Suprapubic skin (tissue), 4 donors: ENCODE measurements at regions not wholly inside any gene's neighbourhood (a gene's known extent, or its start where the extent isn't known, plus 50 kb on each side); places are given as distances from the start of the nearest gene placed in this dataset.

ENCODE experiments used
- DNase-seq, 2 donors: peaks; one replicate each; pipeline ENCODE4 v3.0.0-alpha.2; 2019; ENCODE audit warnings: low spot score in 2 of 2
- H3K27ac ChIP-seq: fragments of 200-600 bp; sonication (generic); one replicate; pipeline ENCODE4 v1.5.1; 2019
- H3K27me3 ChIP-seq: fragments of 200-600 bp; sonication (generic); one replicate; pipeline ENCODE4 v1.5.1; 2019
- H3K36me3 ChIP-seq: fragments of 200-600 bp; sonication (generic); one replicate; pipeline ENCODE4 v1.5.1; 2019
- H3K4me1 ChIP-seq: fragments of 200-600 bp; sonication (generic); one replicate; pipeline ENCODE4 v1.5.1; 2019
- H3K4me3 ChIP-seq: fragments of 200-600 bp; sonication (generic); one replicate; pipeline ENCODE4 v1.5.1; 2019; ENCODE audit warnings: mild to moderate bottlenecking
- H3K9me3 ChIP-seq: fragments of 200-600 bp; sonication (generic); one replicate; pipeline ENCODE4 v1.5.1; 2019
- EP300 ChIP-seq: sonication (generic); formaldehyde crosslinking; IDR thresholded peaks from one replicate; pipeline ENCODE4 v1.6.1; 2017; ENCODE audit warnings: antibody characterized with exemption
- POLR2A ChIP-seq, 2 donors: fragments of 450-650 bp; IDR thresholded peaks; one replicate each; pipeline ENCODE4 v1.6.1; 2017; ENCODE audit warnings: antibody characterized with exemption in 2 of 2, mild to moderate bottlenecking in 2 of 2, moderate library complexity in 2 of 2
- POLR2AphosphoS5 ChIP-seq, 3 donors: sonication (generic); formaldehyde crosslinking; IDR thresholded peaks; one replicate each; pipeline ENCODE4 v1.6.1; 2017; ENCODE audit warnings: antibody characterized with exemption in 3 of 3
- WGBS: methylation state at CpG from one replicate; pipeline ENCODE4 v1.1.5; 2018; 5-methylcytosine and 5-hydroxymethylcytosine counted together
- TF ChIP-seq, protein P1 (sequence below), 2 donors: fragments of 200-600 bp in 1 of 2; fragments of 450-650 bp in 1 of 2; sonication (generic) in 1 of 2; IDR thresholded peaks; one replicate each; pipeline ENCODE4 v1.5.1; 2016 to 2019; ENCODE audit warnings: antibody characterized with exemption in 2 of 2, mild to moderate bottlenecking in 1 of 2, moderate library complexity in 1 of 2

DNA sequence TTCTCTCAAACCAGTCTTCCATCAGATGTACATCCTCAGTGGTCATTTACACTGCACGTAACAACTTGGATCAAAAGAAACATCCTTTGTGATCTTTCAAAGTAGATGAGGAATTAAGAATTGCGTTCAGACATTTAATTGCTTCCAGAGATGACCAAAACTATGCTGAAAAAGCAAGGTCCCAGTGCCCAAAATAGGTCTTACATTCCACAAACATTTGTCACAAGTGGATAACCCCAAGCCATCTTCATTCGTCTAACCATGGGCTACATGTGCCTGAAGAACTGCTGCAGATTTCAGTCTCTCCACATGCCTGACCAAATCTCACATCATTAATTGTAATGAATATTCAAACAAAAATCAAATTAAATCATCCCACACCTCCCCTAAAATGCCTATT, 273.6 kb downstream of the SHOX2 start:
- TF ChIP-seq POLR2A (IDR thresholded peaks at IDR 0.05) = no peak

DNA sequence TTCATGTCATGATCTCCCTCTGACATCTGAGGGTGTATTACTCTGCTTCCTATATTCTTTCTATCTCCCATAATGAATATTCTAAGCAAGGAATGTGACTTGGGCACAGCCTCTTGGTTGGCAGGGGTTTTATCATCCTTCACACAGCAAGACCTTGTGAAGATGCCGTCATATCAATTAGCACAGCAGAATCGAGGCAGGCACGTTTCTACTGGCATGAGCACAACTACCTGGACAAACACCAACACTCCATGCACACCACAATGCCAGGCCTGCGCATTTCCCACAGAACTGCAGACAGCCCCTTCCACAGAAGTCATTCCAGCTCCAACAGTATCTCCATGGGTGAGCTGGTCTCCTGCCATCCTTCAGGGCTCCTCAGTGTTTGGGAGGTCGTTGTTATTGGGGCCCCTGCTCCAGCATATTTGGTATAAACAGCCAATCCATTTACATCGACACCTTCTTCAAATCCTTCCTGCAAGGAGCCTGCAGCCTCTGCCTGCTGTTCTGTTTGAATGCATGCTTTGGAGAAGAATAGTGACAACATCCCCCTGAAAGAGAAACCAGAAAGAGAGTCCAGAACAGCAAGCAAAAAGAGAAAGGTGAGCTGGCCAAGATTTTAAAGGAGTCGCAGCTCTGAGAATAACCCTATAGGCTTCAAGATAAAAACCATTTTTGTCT, 275.5 kb downstream of the SHOX2 start:
- WGBS = 67% methylated on average over 7 of the region's 7 CpGs
- TF ChIP-seq POLR2A (IDR thresholded peaks at IDR 0.05) = no peak
- Histone ChIP-seq H3K9me3 (peaks cover 11% of the 10 kb centered on the region), H3K4me1 (no peaks in the 10 kb centered on the region), H3K4me3 (no peak overlapping the region), H3K27me3 (no peaks in the 10 kb centered on the region), H3K36me3 (no peaks in the 10 kb centered on the region), H3K27ac (no peak overlapping the region)
- DNase-seq = no peak

More for the DNA sequence above, 273.6 kb downstream of the SHOX2 start:
- peaks cover 11% of the 10 kb centered on the region for H3K9me3 ChIP-seq
- H3K36me3 ChIP-seq = no peaks in the 10 kb centered on the region
- H3K27me3 ChIP-seq = no peaks in the 10 kb centered on the region
- DNase-seq = no peak
- H3K4me1 ChIP-seq = no peaks in the 10 kb centered on the region
- WGBS = 62% methylated on average over 3 of the region's 3 CpGs
- no peak overlapping the region for H3K27ac ChIP-seq
- no peak overlapping the region for H3K4me3 ChIP-seq

DNA sequence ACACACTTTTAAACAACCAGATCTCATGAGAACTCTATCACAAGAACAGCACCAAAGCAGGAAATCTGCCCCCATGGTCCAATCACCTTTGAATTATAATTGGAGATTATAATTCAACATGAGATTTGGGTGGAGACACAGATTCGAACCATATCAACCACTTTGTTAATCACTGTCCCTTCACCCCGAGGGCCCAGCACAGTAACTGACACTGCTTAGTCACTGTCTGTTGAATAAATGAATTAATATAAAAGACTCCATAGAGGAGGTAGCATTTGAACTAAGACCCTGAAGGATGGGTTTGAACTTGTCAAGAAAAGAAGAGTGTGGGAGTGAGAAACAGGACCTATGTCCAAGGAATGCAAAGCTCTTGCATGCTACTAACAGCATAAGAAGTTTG, 276.4 kb downstream of the SHOX2 start:
- Histone ChIP-seq H3K27me3 (no peaks in the 10 kb centered on the region), H3K27ac (no peak overlapping the region), H3K4me3 (no peak overlapping the region), H3K9me3 (peaks cover 11% of the 10 kb centered on the region), H3K4me1 (no peaks in the 10 kb centered on the region), H3K36me3 (no peaks in the 10 kb centered on the region)
- 80% methylated on average over 2 of the region's 2 CpGs for WGBS
- TF ChIP-seq, protein P1, sequence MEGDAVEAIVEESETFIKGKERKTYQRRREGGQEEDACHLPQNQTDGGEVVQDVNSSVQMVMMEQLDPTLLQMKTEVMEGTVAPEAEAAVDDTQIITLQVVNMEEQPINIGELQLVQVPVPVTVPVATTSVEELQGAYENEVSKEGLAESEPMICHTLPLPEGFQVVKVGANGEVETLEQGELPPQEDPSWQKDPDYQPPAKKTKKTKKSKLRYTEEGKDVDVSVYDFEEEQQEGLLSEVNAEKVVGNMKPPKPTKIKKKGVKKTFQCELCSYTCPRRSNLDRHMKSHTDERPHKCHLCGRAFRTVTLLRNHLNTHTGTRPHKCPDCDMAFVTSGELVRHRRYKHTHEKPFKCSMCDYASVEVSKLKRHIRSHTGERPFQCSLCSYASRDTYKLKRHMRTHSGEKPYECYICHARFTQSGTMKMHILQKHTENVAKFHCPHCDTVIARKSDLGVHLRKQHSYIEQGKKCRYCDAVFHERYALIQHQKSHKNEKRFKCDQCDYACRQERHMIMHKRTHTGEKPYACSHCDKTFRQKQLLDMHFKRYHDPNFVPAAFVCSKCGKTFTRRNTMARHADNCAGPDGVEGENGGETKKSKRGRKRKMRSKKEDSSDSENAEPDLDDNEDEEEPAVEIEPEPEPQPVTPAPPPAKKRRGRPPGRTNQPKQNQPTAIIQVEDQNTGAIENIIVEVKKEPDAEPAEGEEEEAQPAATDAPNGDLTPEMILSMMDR (IDR thresholded peaks at IDR 0.05) = no peak
- no peak for TF ChIP-seq EP300
- no peak for TF ChIP-seq POLR2AphosphoS5 (IDR thresholded peaks at IDR 0.05)
- no peak for DNase-seq

DNA sequence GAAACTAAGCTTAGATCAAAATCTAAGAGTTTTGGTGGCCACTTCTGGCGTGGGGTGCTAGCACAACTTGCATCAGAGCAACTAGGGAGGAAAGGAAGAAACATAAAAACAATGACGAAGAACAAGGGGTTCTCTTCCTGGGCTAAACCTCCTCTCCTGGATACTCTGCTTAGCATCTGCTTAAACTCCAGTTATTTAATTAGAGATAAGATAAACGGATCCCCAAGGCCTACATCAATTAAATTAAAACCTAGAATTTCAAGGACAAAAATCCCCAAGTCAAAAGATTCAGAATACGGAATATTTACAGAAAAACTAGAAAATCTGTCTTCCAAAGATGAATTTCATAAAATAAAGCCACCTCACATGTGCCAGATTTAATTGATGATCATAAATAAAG, 281.9 kb downstream of the SHOX2 start:
- no peaks in the 10 kb centered on the region for H3K36me3 ChIP-seq
- no peaks in the 10 kb centered on the region for H3K27me3 ChIP-seq
- no peak overlapping the region for H3K4me3 ChIP-seq
- 78% methylated on average over 4 of the region's 4 CpGs for WGBS
- DNase-seq = no peak
- H3K9me3 ChIP-seq = peaks cover 11% of the 10 kb centered on the region
- TF ChIP-seq, protein P1 (IDR thresholded peaks at IDR 0.05) = no peak
- TF ChIP-seq EP300 (no peak), POLR2A (IDR thresholded peaks at IDR 0.05) (no peak), POLR2AphosphoS5 (IDR thresholded peaks at IDR 0.05) (no peak)
- no peaks in the 10 kb centered on the region for H3K4me1 ChIP-seq
- H3K27ac ChIP-seq = no peak overlapping the region

DNA sequence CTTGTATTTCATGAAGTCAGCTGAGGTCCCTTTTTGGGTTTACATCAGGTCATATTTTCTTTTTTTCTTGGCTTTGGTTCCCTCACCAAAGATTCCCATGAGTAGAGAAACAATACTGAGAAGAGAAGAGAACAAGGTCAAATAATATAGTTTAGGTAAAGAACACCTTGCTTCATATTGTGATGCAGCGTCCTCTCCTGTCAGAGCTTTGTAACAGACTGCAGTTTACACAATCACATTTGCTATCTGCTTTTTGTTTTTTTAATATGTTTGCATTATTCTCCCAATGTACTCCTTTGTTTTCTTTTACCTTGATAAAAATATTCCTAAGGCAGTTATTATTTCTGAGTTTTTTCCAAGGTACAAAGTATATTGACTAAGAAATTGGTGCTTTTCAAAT, 283.2 kb downstream of the SHOX2 start:
- no peaks in the 10 kb centered on the region for H3K4me1 ChIP-seq
- no peaks in the 10 kb centered on the region for H3K9me3 ChIP-seq
- H3K4me3 ChIP-seq = no peak overlapping the region
- TF ChIP-seq POLR2AphosphoS5 (IDR thresholded peaks at IDR 0.05) = no peak
- TF ChIP-seq, protein P1 (IDR thresholded peaks at IDR 0.05) = no peak
- no peak for TF ChIP-seq POLR2A (IDR thresholded peaks at IDR 0.05)
- no peak for TF ChIP-seq EP300
- DNase-seq = no peak
- WGBS = 78% methylated on average over 1 of the region's 1 CpG
- no peaks in the 10 kb centered on the region for H3K36me3 ChIP-seq
- no peak overlapping the region for H3K27ac ChIP-seq
- no peaks in the 10 kb centered on the region for H3K27me3 ChIP-seq

DNA sequence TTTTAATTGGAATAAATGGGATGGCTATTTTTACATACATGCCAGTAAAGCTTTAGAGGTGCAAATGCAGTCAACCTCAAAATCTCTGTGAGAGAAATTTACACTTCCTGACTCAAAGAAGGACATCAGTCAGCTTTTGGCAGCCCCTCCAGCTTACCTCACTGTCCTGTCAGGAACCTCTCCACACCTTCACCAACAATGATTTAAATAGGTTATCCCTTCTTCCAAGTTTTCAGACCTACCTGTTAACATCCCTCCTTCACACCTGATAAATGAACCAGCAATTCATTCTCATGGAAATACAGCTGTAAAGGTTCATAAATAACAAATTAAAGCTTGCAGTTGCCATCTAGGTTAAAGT, 286.1 kb downstream of the SHOX2 start:
- Histone ChIP-seq H3K27me3 (no peaks in the 10 kb centered on the region), H3K9me3 (no peaks in the 10 kb centered on the region), H3K27ac (no peak overlapping the region), H3K4me1 (no peaks in the 10 kb centered on the region), H3K36me3 (no peaks in the 10 kb centered on the region), H3K4me3 (no peak overlapping the region)
- no peak for DNase-seq
- no peak for TF ChIP-seq EP300
- TF ChIP-seq POLR2AphosphoS5 (IDR thresholded peaks at IDR 0.05) = no peak
